Suppressor macrophage (primary cell): ENCODE measurements at regions not wholly inside any gene's neighbourhood (a gene's known extent, or its start where the extent isn't known, plus 50 kb on each side); places are given as distances from the start of the nearest gene placed in this dataset.
"Not testable (repeated sequence)": the region's sequence is repeated elsewhere in the genome, so short reads cannot be mapped to it uniquely, and the experiment has no call there.

Source experiments
- DNase-seq, 4 experiments: peaks; one replicate each; pipeline ENCODE4 v3.0.0-alpha.2; 2020 to 2022

- peak in 2 of 4 experiments; percentile 10 to 25 for DNase-seq
These were observed 69.4 kb downstream of the SAMD9 start for GRCh38 chr7:93048136-93048930.

GRCh38 chr7:93047514-93048099, 70.2 kb downstream of the SAMD9 start:
- no peak for DNase-seq

DNA sequence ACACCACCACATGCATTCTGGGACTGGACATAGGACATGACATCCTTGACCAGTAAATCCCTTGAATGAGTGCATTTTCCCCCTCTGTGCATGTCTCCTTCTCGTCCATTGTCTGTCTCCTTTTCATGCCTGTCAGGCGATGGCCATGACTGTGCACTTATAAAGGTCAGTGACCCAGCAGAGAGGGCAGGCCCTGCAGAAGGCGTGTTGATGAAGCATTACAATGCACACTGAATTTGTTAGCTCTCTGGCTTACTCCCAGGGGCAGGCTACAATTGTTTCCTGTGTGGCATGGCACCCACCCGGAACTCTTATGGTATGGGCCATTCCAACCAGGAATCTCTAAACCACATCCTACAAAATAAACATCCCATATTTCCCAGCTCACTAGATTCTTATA, 71.1 kb downstream of the SAMD9 start:
- DNase-seq: no peak

- DNase-seq: peak in 1 of 4 experiments; percentile 10
These were observed 73.5 kb downstream of the SAMD9 start for GRCh38 chr7:93044147-93044810.

DNA sequence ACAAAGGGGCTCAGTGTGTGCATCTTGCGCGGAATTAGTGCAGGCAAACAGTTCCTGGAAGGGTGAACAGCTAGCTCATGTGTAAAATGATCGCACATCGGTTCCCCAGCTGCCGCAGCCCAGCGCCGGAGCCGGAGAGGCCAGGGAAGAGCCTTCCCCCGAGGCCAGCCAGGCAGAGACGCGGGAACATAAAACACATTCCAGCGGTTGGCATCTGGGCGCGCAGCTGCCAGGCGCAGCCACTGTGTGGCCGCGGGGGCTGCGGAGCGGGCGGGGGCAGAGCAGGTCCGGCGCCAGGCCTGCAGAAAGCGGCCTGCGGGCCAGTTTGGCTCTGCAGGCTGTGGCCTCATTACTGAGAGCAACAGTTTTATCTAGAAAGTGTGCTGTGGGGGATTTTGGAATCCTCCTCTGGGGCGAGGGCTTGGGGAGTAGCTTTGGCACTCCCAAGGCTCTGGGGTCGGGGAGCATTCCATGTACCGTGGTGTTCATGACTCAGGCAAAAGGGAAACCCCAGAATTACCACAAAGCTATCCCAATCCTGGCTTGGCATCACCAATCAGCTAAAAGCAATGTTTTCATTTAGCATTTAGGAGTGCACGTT, 74.3 kb downstream of the SAMD9 start:
- peak in 1 of 4 experiments; percentile 14 for DNase-seq

GRCh38 chr7:93040355-93040754, 77.4 kb downstream of the SAMD9 start:
- DNase-seq: no peak

- DNase-seq: peak; percentile 18 to 34 (median 26)
These were observed 78.0 kb downstream of the SAMD9 start for GRCh38 chr7:93039786-93040185.

DNA sequence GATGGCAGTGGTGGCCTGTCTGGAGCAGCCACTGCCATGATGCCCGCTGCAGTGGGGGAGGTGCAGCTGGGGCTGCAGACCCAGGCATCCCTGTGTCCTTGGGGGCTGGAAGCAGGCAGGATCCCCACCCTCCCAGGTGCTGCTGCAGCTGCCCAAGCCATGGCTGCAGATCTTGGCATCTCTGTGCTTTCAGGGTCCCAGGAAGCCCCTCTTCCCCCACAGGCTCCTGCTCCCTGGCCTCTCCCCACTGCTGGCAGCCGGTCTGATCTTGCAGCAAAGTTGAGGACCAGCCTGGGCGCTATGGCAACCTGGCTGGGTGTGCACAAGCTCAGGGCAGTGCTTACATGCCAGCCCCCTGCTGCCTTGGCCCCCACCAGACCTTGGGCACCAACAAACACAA, 78.5 kb downstream of the SAMD9 start:
- DNase-seq: no peak

DNA sequence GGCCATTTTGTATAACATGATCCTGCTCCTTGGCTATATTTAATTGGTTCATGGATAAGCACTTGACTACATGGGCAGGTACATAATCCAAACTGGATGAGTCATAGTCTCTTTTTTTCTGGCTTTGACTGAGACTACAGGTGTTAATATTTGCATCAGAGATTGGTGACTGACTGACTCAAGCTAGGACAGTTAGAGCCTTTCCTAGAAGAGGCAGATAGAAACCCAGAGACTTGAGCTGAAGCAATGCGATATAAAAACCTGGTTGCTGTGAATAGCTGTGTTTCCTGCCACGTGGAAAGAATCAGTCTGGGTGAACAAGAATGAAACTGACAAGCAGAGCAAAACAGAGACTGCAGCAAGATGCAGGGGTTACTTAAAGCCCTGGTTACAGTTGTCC, 81.0 kb downstream of the SAMD9 start:
- no peak for DNase-seq

DNA sequence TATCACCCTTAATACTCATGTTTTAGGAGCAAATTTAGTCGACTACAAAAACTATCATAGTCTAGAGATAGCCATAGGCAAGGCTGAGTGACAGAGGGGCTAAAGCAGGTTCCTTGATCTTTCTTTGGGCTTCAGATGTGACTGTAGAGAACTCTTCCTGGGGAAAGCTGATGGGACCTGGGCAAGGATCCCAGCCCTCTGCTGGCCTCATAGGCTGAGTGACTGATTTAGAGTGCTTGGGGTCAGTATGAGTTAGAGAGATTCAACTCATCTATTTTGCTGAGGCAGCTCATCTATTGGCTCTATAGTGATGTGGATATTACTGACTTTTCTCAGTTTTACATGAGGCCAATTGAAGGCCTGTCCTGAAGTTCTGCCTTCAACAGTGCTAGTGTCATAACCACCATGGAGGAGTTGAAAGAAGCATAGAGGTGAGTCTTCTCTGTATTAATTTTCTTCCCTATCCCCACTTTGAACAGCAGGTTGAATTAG, 81.6 kb downstream of the SAMD9 start:
- no peak for DNase-seq

DNA sequence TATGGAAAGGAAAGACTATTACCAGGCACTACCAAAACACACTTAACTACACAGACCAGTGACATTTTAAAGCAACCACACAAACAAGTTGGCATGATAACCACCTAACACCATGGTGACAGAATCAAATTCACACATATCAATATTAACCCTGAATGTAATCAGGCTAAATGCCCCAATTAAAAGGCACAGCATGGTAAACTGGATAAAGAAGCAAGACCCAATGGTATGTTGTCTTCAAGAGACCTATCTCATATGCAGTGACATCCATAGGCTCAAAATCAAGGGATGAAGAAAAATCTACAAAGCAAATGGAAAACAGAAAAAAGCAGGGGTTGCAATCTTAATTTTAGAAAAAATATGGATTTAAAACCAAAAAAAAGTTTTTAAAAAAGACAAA, 86.0 kb downstream of the SAMD9 start:
- no peak for DNase-seq

- no peak for DNase-seq
These were observed 87.1 kb downstream of the SAMD9 start for GRCh38 chr7:93030605-93031225.

DNA sequence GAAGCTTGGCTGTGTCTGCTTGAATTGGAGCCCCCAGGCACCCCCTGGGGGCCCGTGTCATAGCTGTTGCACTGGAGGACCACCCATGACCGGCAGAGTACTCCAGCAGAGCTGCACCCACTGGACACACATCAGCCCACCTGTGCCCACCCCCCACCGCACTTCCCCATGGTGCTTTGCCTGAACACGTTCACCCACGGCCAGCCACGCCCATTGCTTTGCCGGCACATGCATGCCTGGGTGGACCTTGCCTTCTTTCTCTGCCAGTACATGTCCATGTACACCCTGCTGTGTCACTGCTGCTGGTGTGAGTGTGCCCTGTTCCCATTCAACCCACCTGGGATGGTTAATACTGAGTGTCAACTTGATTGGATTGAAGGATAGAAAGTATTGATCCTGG, 88.7 kb downstream of the SAMD9 start:
- DNase-seq: no peak

DNA sequence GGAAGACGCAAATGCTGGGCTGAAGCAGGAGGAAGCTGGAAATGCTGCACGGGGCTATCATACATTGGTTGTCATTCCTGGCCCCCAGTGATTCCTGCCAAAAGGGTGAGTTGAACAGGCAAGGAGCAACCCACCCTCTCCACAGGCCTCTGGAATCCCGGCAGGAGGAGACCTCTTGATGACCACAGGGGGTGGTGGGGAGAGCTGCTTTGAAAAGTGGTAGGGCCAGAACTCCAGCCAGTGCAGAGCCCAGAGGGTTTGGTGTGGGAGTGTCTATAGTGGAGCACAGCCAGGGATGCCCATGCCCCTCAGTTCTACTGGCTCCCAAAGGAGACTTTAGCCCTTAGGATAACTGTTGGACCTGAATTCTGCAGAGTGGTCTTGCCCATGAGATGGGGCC, 89.2 kb downstream of the SAMD9 start:
- no peak for DNase-seq

DNA sequence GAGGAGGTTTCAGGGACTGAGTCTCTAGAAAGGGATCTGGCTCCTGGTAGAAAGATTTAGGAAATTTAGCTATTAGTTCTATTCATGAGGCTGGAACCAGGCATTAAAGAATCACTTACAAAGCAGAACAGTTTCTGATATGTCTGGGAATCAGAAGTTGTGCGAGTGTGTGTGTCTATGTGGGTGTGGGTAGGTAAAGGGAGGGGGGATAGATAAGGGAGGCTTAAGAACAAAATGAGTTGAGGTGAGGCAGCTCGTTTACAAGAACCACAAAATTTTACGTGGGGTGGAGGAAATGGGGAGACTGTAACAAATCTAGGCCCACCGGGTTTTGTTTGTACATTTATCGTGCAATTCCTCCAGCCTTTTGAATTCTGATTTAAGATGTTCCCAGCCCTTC, 90.7 kb downstream of the SAMD9 start:
- DNase-seq: no peak

- no peak for DNase-seq
These were observed 91.4 kb downstream of the SAMD9 start for GRCh38 chr7:93026425-93026824.

DNA sequence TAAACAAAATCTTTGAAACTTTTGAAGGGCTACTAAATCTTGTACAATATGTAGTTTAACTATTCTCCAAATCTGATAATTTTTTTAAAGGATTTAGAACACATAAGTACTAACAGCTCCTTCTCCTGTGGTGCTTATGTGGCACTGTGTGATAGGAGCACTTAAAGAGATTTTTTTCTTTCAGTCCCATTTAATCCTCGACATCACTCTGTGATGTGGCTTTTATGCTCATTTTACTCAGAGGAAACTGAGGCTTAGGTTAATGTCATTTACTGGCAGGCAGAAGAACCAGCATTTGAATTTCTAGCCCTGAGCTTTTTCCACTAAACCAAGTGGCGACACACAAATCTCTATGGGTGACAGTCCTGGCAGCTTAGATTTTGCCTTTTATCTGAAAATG, 92.4 kb downstream of the SAMD9 start:
- no peak for DNase-seq

GRCh38 chr7:93022931-93023478, 94.8 kb downstream of the SAMD9 start:
- not testable (repeated sequence) for DNase-seq

- no peak for DNase-seq
These were observed 96.0 kb downstream of the SAMD9 start for GRCh38 chr7:93021748-93022147.

- DNase-seq: no peak
These were observed 99.1 kb downstream of the SAMD9 start for GRCh38 chr7:93018716-93019115.

GRCh38 chr7:93016681-93017381, 100.9 kb downstream of the SAMD9 start:
- DNase-seq: no peak
